Transverse colon (tissue), 4 donors: ENCODE measurements at regions not wholly inside any gene's neighbourhood (a gene's known extent, or its start where the extent isn't known, plus 50 kb on each side); places are given as distances from the start of the nearest gene placed in this dataset.

Experiments used
- DNase-seq: peaks from one replicate; pipeline ENCODE4 v3.0.0-alpha.2; 2019
- H3K27ac ChIP-seq, 4 donors: fragments of 200-600 bp; sonication (generic); 2 replicates each; pipeline ENCODE4 v1.5.1; 2016 to 2018; ENCODE audit warnings: inconsistent platforms in 4 of 4
- H3K27me3 ChIP-seq: fragments of 200-600 bp; sonication (generic); 2 replicates; pipeline ENCODE4 v1.5.1; 2017; ENCODE audit warnings: inconsistent platforms
- H3K36me3 ChIP-seq, 4 donors: fragments of 200-600 bp; sonication (generic); 2 replicates each; pipeline ENCODE4 v1.5.1; 2017 to 2019; ENCODE audit warnings: inconsistent platforms in 4 of 4
- H3K4me1 ChIP-seq, 4 donors: fragments of 200-600 bp; sonication (generic); 2 replicates each; pipeline ENCODE4 v1.5.1; 2017 to 2020; ENCODE audit warnings: inconsistent platforms in 4 of 4
- H3K4me3 ChIP-seq, 4 donors: fragments of 200-600 bp; sonication (generic); 1 replicate in 1 of 4; 2 replicates in 3 of 4; pipeline versions ENCODE4 v1.5.1 to v1.6.1; 2017 to 2019; ENCODE audit warnings: inconsistent platforms in 4 of 4
- H3K9me3 ChIP-seq, 2 donors: fragments of 200-600 bp; sonication (generic); 2 replicates each; pipeline ENCODE4 v1.5.1; 2017 to 2019; ENCODE audit warnings: inconsistent platforms in 2 of 2
- CTCF ChIP-seq, 5 experiments: fragments of 200-600 bp in 3 of 5; fragments of 450-650 bp in 2 of 5; sonication (generic) in 3 of 5; IDR thresholded peaks; 1 replicate in 2 of 5; 2 replicates in 3 of 5; pipeline ENCODE4 v1.5.1; 2016 to 2017; ENCODE audit warnings: antibody characterized with exemption in 5 of 5, inconsistent platforms in 3 of 5, mild to moderate bottlenecking in 2 of 5, moderate library complexity in 1 of 5
- EP300 ChIP-seq: sonication (generic); formaldehyde crosslinking; IDR thresholded peaks from one replicate; pipeline ENCODE4 v1.6.1; 2017; ENCODE audit warnings: antibody characterized with exemption, low read depth
- POLR2A ChIP-seq: fragments of 450-650 bp; IDR thresholded peaks from one replicate; pipeline ENCODE4 v1.6.1; 2016; ENCODE audit warnings: antibody characterized with exemption, mild to moderate bottlenecking, moderate library complexity
- POLR2AphosphoS5 ChIP-seq, 3 donors: sonication (generic); formaldehyde crosslinking; IDR thresholded peaks; one replicate each; pipeline ENCODE4 v1.6.1; 2016; ENCODE audit warnings: antibody characterized with exemption in 3 of 3
- WGBS, 2 donors: methylation state at CpG; one replicate each; pipeline ENCODE4 v1.1.5; 2018; ENCODE audit warnings: low coverage in 1 of 2; 5-methylcytosine and 5-hydroxymethylcytosine counted together
- in situ Hi-C, 4 donors: fragments of 200-750 bp; cut with MboI; loops; one replicate each; pipeline versions ENCODE4 v1.15.0 to v1.15.1; 2017; ENCODE audit warnings: low sequenced_read_pairs in 3 of 4, low pct_ligation_motif_present in 1 of 4, low pct_unique_long_range_greater_than_20kb in 1 of 4
- intact Hi-C: fragments of 100-400 bp; cut with DNase I; formaldehyde crosslinking; loops from one replicate; pipeline ENCODE4 v1.15.1; 2023; ENCODE audit warnings: low total_unique reads

- no peak for TF ChIP-seq CTCF (IDR thresholded peaks at IDR 0.05)
- no peak for TF ChIP-seq POLR2AphosphoS5 (IDR thresholded peaks at IDR 0.05)
- no peak for TF ChIP-seq EP300
- TF ChIP-seq POLR2A = no peak
- H3K27me3 ChIP-seq = no peaks in the 10 kb centered on the region
- no peak overlapping the region for H3K4me3 ChIP-seq
- 64 to 72% methylated on average over 3 to 5 of the region's 5 CpGs for WGBS, 2 donors
- no peak for DNase-seq
- no peaks in the 10 kb centered on the region for H3K36me3 ChIP-seq
- intact Hi-C loops (no loop called here), in situ Hi-C loops (no loop called here)
- no peak overlapping the region for H3K27ac ChIP-seq
- no peaks in the 10 kb centered on the region for H3K9me3 ChIP-seq
- no peaks in the 10 kb centered on the region for H3K4me1 ChIP-seq
These were observed 122.8 kb downstream of the BAMBI start for GRCh38 chr10:28800144-28800543.

- DNase-seq = no peak
- TF ChIP-seq CTCF (IDR thresholded peaks at IDR 0.05) (no peak), EP300 (no peak), POLR2A (no peak), POLR2AphosphoS5 (IDR thresholded peaks at IDR 0.05) (no peak)
- 96 to 100% methylated on average over 3 to 5 of the region's 5 CpGs for WGBS, 2 donors
- intact Hi-C loops = no loop called here
- no peaks in the 10 kb centered on the region for H3K9me3 ChIP-seq
- no peak overlapping the region for H3K27ac ChIP-seq
- in situ Hi-C loops = no loop called here
- peaks cover 0 to 4% (median 0%) of the 10 kb centered on the region in 4 donors for H3K4me1 ChIP-seq
- no peaks in the 10 kb centered on the region for H3K36me3 ChIP-seq
- H3K4me3 ChIP-seq = no peak overlapping the region
- no peaks in the 10 kb centered on the region for H3K27me3 ChIP-seq
These were observed 123.9 kb downstream of the BAMBI start for GRCh38 chr10:28801247-28801646.

- no peak for DNase-seq
- in situ Hi-C loops = no loop called here
- intact Hi-C loops = no loop called here
- Histone ChIP-seq H3K9me3 (no peaks in the 10 kb centered on the region), H3K4me3 (no peak overlapping the region), H3K27ac (no peak overlapping the region), H3K27me3 (no peaks in the 10 kb centered on the region), H3K4me1 (peaks cover 0 to 9% (median 2%) of the 10 kb centered on the region in 4 donors), H3K36me3 (no peaks in the 10 kb centered on the region)
- 36% methylated on average over 1 of the region's 1 CpG; no CpG with 5 or more reads in 1 of the 2 donors for WGBS, 2 donors
- TF ChIP-seq POLR2AphosphoS5 (IDR thresholded peaks at IDR 0.05) (no peak), CTCF (IDR thresholded peaks at IDR 0.05) (no peak), EP300 (no peak), POLR2A (no peak)
These were observed 124.5 kb downstream of the BAMBI start for GRCh38 chr10:28801869-28802268.

- no peak overlapping the region for H3K27ac ChIP-seq
- no peaks in the 10 kb centered on the region for H3K9me3 ChIP-seq
- peaks cover 0 to 15% (median 4%) of the 10 kb centered on the region in 4 donors for H3K4me1 ChIP-seq
- no peak overlapping the region for H3K4me3 ChIP-seq
- H3K36me3 ChIP-seq = no peaks in the 10 kb centered on the region
- DNase-seq = no peak
- intact Hi-C loops (loop anchor here (5.0 kb wide), 1 partner anchor 903 kb away; no protein-coding TSS in a partner anchor), in situ Hi-C loops (no loop called here)
- TF ChIP-seq EP300 (no peak), CTCF (IDR thresholded peaks at IDR 0.05) (no peak), POLR2A (no peak), POLR2AphosphoS5 (IDR thresholded peaks at IDR 0.05) (no peak)
- no peaks in the 10 kb centered on the region for H3K27me3 ChIP-seq
- WGBS, 2 donors = 89 to 100% methylated on average over 1 of the region's 1 CpG
These were observed 128.1 kb downstream of the BAMBI start for GRCh38 chr10:28805390-28805789.
